Fibroblast of mammary gland (primary cell): ENCODE measurements at regions not wholly inside any gene's neighbourhood (a gene's known extent, or its start where the extent isn't known, plus 50 kb on each side); places are given as distances from the start of the nearest gene placed in this dataset.
"Not testable (repeated sequence)": the region's sequence is repeated elsewhere in the genome, so short reads cannot be mapped to it uniquely, and the experiment has no call there.

Source experiments
- DNase-seq: peaks from one replicate; pipeline ENCODE4 v3.0.0-alpha.2; 2010; ENCODE audit warnings: low read depth
- H3K4me3 ChIP-seq: 2 replicates; pipeline ENCODE4 v1.5.1; 2011; ENCODE audit warnings: low read depth, mild to moderate bottlenecking, low read length, moderate library complexity; ENCODE audit not compliant: control insufficient read depth
- CTCF ChIP-seq: conservative IDR thresholded peaks from 2 replicates; pipeline ENCODE4 v1.5.1; 2011; ENCODE audit warnings: low read depth, low read length, inconsistent platforms; ENCODE audit not compliant: control insufficient read depth, insufficient read depth

GRCh38 chr21:21851657-21852056 lies 853.4 kb downstream of the NCAM2 start:
- DNase-seq, result peak; percentile 20
- TF ChIP-seq CTCF, result no peak
- no peak overlapping the region for H3K4me3 ChIP-seq

- H3K4me3 ChIP-seq, result no peak overlapping the region
- no peak for DNase-seq
- no peak for TF ChIP-seq CTCF
Measured at GRCh38 chr21:21858502-21859334, 860.5 kb downstream of the NCAM2 start.

- peak; percentile 34 for DNase-seq
- H3K4me3 ChIP-seq, result no peak overlapping the region
- no peak for TF ChIP-seq CTCF
Measured at GRCh38 chr21:21860888-21861287, 862.7 kb downstream of the NCAM2 start.

GRCh38 chr21:21864321-21864840 lies 866.2 kb downstream of the NCAM2 start:
- DNase-seq, result peak; percentile 14
- no peak for TF ChIP-seq CTCF
- H3K4me3 ChIP-seq, result no peak overlapping the region

- no peak overlapping the region for H3K4me3 ChIP-seq
- peak; percentile 44 for DNase-seq
Measured at GRCh38 chr21:21897275-21897883, 899.2 kb downstream of the NCAM2 start.

GRCh38 chr21:21898801-21899200 lies 900.6 kb downstream of the NCAM2 start:
- H3K4me3 ChIP-seq, result no peak overlapping the region
- DNase-seq, result no peak
- TF ChIP-seq CTCF, result no peak

More at GRCh38 chr21:21897275-21897883, 899.2 kb downstream of the NCAM2 start:
- TF ChIP-seq CTCF, result no peak

- H3K4me3 ChIP-seq, DNase-seq: not testable (repeated sequence)
Measured at GRCh38 chr21:21902416-21902815, 904.2 kb downstream of the NCAM2 start.
